ENCODE measurements at regions not wholly inside any gene's neighbourhood (a gene's known extent, or its start where the extent isn't known, plus 50 kb on each side); places are given as distances from the start of the nearest gene placed in this dataset.

GRCh38 chr2:111239107-111239506, 118.4 kb downstream of the BCL2L11 start:
- Mint-ChIP-seq H3K4me1 (ENCODE audit: low read depth, unreplicated experiment) (no peaks in the 10 kb centered on the region), H3K27ac (ENCODE audit: unreplicated experiment) (no peak overlapping the region), H3K4me3 (ENCODE audit: low read depth, unreplicated experiment) (no peak overlapping the region), H3K9me3 (ENCODE audit: low read depth, unreplicated experiment) (no peaks in the 10 kb centered on the region), H3K36me3 (ENCODE audit: insufficient read depth, unreplicated experiment) (peaks cover 22% of the 10 kb centered on the region), H3K27me3 (ENCODE audit: unreplicated experiment) (no peaks in the 10 kb centered on the region)
- no TSS peak for BruUV-seq (replicated peaks)
- no peak for TF ChIP-seq CTCF (IDR thresholded peaks at IDR 0.05; ENCODE audit: unreplicated experiment)
- no peak for DNase-seq
- CTCF ChIA-PET = no interaction called here
- intact Hi-C loops (cut with micrococcal nuclease; ENCODE audit: unreplicated experiment) = no loop called here

GRCh38 chr2:111239581-111240249, 119.0 kb downstream of the BCL2L11 start:
- peaks cover 17% of the 10 kb centered on the region for H3K36me3 Mint-ChIP-seq (ENCODE audit: insufficient read depth, unreplicated experiment)
- H3K27ac Mint-ChIP-seq (ENCODE audit: unreplicated experiment) = no peak overlapping the region
- no peaks in the 10 kb centered on the region for H3K27me3 Mint-ChIP-seq (ENCODE audit: unreplicated experiment)
- CTCF ChIA-PET = no interaction called here
- no peaks in the 10 kb centered on the region for H3K4me1 Mint-ChIP-seq (ENCODE audit: low read depth, unreplicated experiment)
- H3K9me3 Mint-ChIP-seq (ENCODE audit: low read depth, unreplicated experiment) = no peaks in the 10 kb centered on the region
- no peak for DNase-seq
- no peak overlapping the region for H3K4me3 Mint-ChIP-seq (ENCODE audit: low read depth, unreplicated experiment)
- intact Hi-C loops (cut with micrococcal nuclease; ENCODE audit: unreplicated experiment) = no loop called here
- BruUV-seq (replicated peaks) = no TSS peak
- no peak for TF ChIP-seq CTCF (IDR thresholded peaks at IDR 0.05; ENCODE audit: unreplicated experiment)

GRCh38 chr2:111243295-111243694, 122.6 kb downstream of the BCL2L11 start:
- Mint-ChIP-seq H3K4me3 (ENCODE audit: low read depth, unreplicated experiment) (no peak overlapping the region), H3K9me3 (ENCODE audit: low read depth, unreplicated experiment) (no peaks in the 10 kb centered on the region), H3K4me1 (ENCODE audit: low read depth, unreplicated experiment) (no peaks in the 10 kb centered on the region), H3K27ac (ENCODE audit: unreplicated experiment) (no peak overlapping the region), H3K36me3 (ENCODE audit: insufficient read depth, unreplicated experiment) (peaks cover 14% of the 10 kb centered on the region), H3K27me3 (ENCODE audit: unreplicated experiment) (no peaks in the 10 kb centered on the region)
- no peak for DNase-seq
- intact Hi-C loops (cut with micrococcal nuclease; ENCODE audit: unreplicated experiment) = no loop called here
- BruUV-seq (replicated peaks) = no TSS peak
- TF ChIP-seq CTCF (IDR thresholded peaks at IDR 0.05; ENCODE audit: unreplicated experiment) = no peak
- CTCF ChIA-PET = no interaction called here

GRCh38 chr2:111244864-111245263, 124.2 kb downstream of the BCL2L11 start:
- no TSS peak for BruUV-seq (replicated peaks)
- H3K4me1 Mint-ChIP-seq (ENCODE audit: low read depth, unreplicated experiment) = no peaks in the 10 kb centered on the region
- no peaks in the 10 kb centered on the region for H3K9me3 Mint-ChIP-seq (ENCODE audit: low read depth, unreplicated experiment)
- CTCF ChIA-PET = no interaction called here
- H3K27me3 Mint-ChIP-seq (ENCODE audit: unreplicated experiment) = no peaks in the 10 kb centered on the region
- peaks cover 9% of the 10 kb centered on the region for H3K36me3 Mint-ChIP-seq (ENCODE audit: insufficient read depth, unreplicated experiment)
- no peak overlapping the region for H3K27ac Mint-ChIP-seq (ENCODE audit: unreplicated experiment)
- DNase-seq = no peak
- no peak for TF ChIP-seq CTCF (IDR thresholded peaks at IDR 0.05; ENCODE audit: unreplicated experiment)
- intact Hi-C loops (cut with micrococcal nuclease; ENCODE audit: unreplicated experiment) = no loop called here
- no peak overlapping the region for H3K4me3 Mint-ChIP-seq (ENCODE audit: low read depth, unreplicated experiment)
